Colonic mucosa (tissue), 4 donors: ENCODE measurements at regions not wholly inside any gene's neighbourhood (a gene's known extent, or its start where the extent isn't known, plus 50 kb on each side); places are given as distances from the start of the nearest gene placed in this dataset.

Source experiments
- DNase-seq: peaks from one replicate; pipeline ENCODE4 v3.0.0-alpha.2; 2020
- H3K27ac ChIP-seq: fragments of 200-600 bp; one replicate; pipeline ENCODE4 v1.8.0; 2021
- H3K27me3 ChIP-seq: fragments of 200-600 bp; one replicate; pipeline ENCODE4 v1.8.0; 2021
- H3K36me3 ChIP-seq: fragments of 200-600 bp; one replicate; pipeline ENCODE4 v1.8.0; 2021
- H3K4me1 ChIP-seq: fragments of 200-600 bp; one replicate; pipeline ENCODE4 v1.8.0; 2021; ENCODE audit warnings: mild to moderate bottlenecking
- H3K4me3 ChIP-seq: fragments of 200-600 bp; one replicate; pipeline ENCODE4 v1.8.0; 2021
- H3K9ac ChIP-seq, 2 donors: one replicate each; pipeline ENCODE4 v1.7.0; 2013; ENCODE audit warnings: control low read depth in 2 of 2, low read depth in 2 of 2, low read length in 2 of 2
- H3K9me3 ChIP-seq: fragments of 200-600 bp; one replicate; pipeline ENCODE4 v1.8.0; 2021
- CTCF ChIP-seq: fragments of 200-600 bp; IDR thresholded peaks from one replicate; pipeline ENCODE4 v1.8.0; 2022; ENCODE audit warnings: antibody characterized with exemption, mild to moderate bottlenecking
- intact Hi-C: fragments of 100-400 bp; cut with DNase I; formaldehyde crosslinking; loops from one replicate; pipeline ENCODE4 v1.14.1; 2022
- donor health status: healthy.
- donor health status: DM: no; HTN: no; CAD: no.
- donor health status: DM: no; HTN: no; CAD: no.

GRCh38 chr5:107808671-107809137, 138.0 kb upstream of the EFNA5 start:
- Histone ChIP-seq H3K36me3 (no peaks in the 10 kb centered on the region), H3K27me3 (no peaks in the 10 kb centered on the region), H3K9ac (no peak overlapping the region), H3K27ac (no peak overlapping the region), H3K9me3 (no peaks in the 10 kb centered on the region), H3K4me1 (no peaks in the 10 kb centered on the region), H3K4me3 (no peak overlapping the region)
- no peak for DNase-seq
- no peak for TF ChIP-seq CTCF
- intact Hi-C loops, result no loop called here

GRCh38 chr5:107807431-107807830, 136.7 kb upstream of the EFNA5 start:
- H3K4me3 ChIP-seq, result no peak overlapping the region
- no peak for DNase-seq
- no peak overlapping the region for H3K9ac ChIP-seq
- no peaks in the 10 kb centered on the region for H3K4me1 ChIP-seq
- H3K27me3 ChIP-seq, result no peaks in the 10 kb centered on the region
- no peak overlapping the region for H3K27ac ChIP-seq
- TF ChIP-seq CTCF, result no peak
- intact Hi-C loops, result no loop called here
- no peaks in the 10 kb centered on the region for H3K9me3 ChIP-seq
- H3K36me3 ChIP-seq, result no peaks in the 10 kb centered on the region

GRCh38 chr5:107806705-107807104, 136.0 kb upstream of the EFNA5 start:
- H3K4me3 ChIP-seq, result no peak overlapping the region
- H3K4me1 ChIP-seq, result no peaks in the 10 kb centered on the region
- H3K9ac ChIP-seq, result no peak overlapping the region
- H3K36me3 ChIP-seq, result no peaks in the 10 kb centered on the region
- no peak for DNase-seq
- TF ChIP-seq CTCF, result no peak
- no peaks in the 10 kb centered on the region for H3K9me3 ChIP-seq
- H3K27ac ChIP-seq, result no peak overlapping the region
- intact Hi-C loops, result no loop called here
- H3K27me3 ChIP-seq, result no peaks in the 10 kb centered on the region

GRCh38 chr5:107806271-107806670, 135.5 kb upstream of the EFNA5 start:
- Histone ChIP-seq H3K4me1 (no peaks in the 10 kb centered on the region), H3K27me3 (no peaks in the 10 kb centered on the region), H3K27ac (no peak overlapping the region), H3K9ac (no peak overlapping the region), H3K36me3 (no peaks in the 10 kb centered on the region), H3K4me3 (no peak overlapping the region), H3K9me3 (no peaks in the 10 kb centered on the region)
- no peak for TF ChIP-seq CTCF
- DNase-seq, result no peak
- intact Hi-C loops, result no loop called here

- H3K27me3 ChIP-seq, result no peaks in the 10 kb centered on the region
- no peaks in the 10 kb centered on the region for H3K9me3 ChIP-seq
- DNase-seq, result no peak
- no peaks in the 10 kb centered on the region for H3K4me1 ChIP-seq
- no peak for TF ChIP-seq CTCF
- no peak overlapping the region for H3K9ac ChIP-seq
- no peak overlapping the region for H3K27ac ChIP-seq
- no peak overlapping the region for H3K4me3 ChIP-seq
- H3K36me3 ChIP-seq, result no peaks in the 10 kb centered on the region
- intact Hi-C loops, result no loop called here
These were observed 135.1 kb upstream of the EFNA5 start for GRCh38 chr5:107805824-107806223.

- Histone ChIP-seq H3K9ac (no peak overlapping the region), H3K4me3 (no peak overlapping the region), H3K4me1 (no peaks in the 10 kb centered on the region), H3K9me3 (no peaks in the 10 kb centered on the region), H3K27me3 (no peaks in the 10 kb centered on the region), H3K27ac (no peak overlapping the region), H3K36me3 (no peaks in the 10 kb centered on the region)
- intact Hi-C loops, result no loop called here
- no peak for DNase-seq
- TF ChIP-seq CTCF, result no peak
These were observed 134.4 kb upstream of the EFNA5 start for GRCh38 chr5:107805166-107805565.
